A673 (cell line): ENCODE measurements at regions not wholly inside any gene's neighbourhood (a gene's known extent, or its start where the extent isn't known, plus 50 kb on each side); places are given as distances from the start of the nearest gene placed in this dataset.

Experiments used
- BruUV-seq: library from RNA; stranded (reverse); fragments of 400-500 nt; replicated peaks from 2 replicates; lab custom pipeline; 2021; lab: Mats Ljungman, UMichigan
- CTCF ChIA-PET: fragments of 300-600 bp; sonication (Branson Sonifier 250); formaldehyde crosslinking; loops from one replicate; lab custom pipeline; 2022; ENCODE audit warnings: antibody characterized with exemption; lab: Charles Lee
- POLR2A ChIA-PET: fragments of 300-600 bp; sonication (Branson Sonifier 250); formaldehyde crosslinking; loops from one replicate; lab custom pipeline; 2022; ENCODE audit warnings: antibody characterized with exemption; ENCODE audit not compliant: low non-redundant PET; lab: Charles Lee
- DNase-seq: peaks from one replicate; pipeline ENCODE4 v3.0.0-alpha.2; 2015; ENCODE audit warnings: low spot score
- H3K27ac ChIP-seq: fragments of 200-600 bp; sonication (generic); 2 replicates; pipeline ENCODE4 v1.5.1; 2016; ENCODE audit warnings: mixed run types, low read depth, mild to moderate bottlenecking, mixed read lengths, antibody characterized with exemption, low read length; ENCODE audit not compliant: poor library complexity, severe bottlenecking
- H3K27me3 ChIP-seq: fragments of 200-600 bp; sonication (generic); replicated peaks from 2 replicates; pipeline ENCODE4 v1.6.1; 2017; ENCODE audit warnings: mixed run types, low read depth, mild to moderate bottlenecking, mixed read lengths, antibody characterized with exemption, low read length; ENCODE audit not compliant: insufficient read depth, poor library complexity
- H3K36me3 ChIP-seq: fragments of 200-600 bp; sonication (generic); 2 replicates; pipeline ENCODE4 v1.6.1; 2016; ENCODE audit warnings: mixed run types, mild to moderate bottlenecking, mixed read lengths, antibody characterized with exemption, low read length; ENCODE audit not compliant: insufficient read depth, poor library complexity, severe bottlenecking
- H3K4me1 ChIP-seq: fragments of 200-600 bp; sonication (generic); 2 replicates; pipeline ENCODE4 v1.6.1; 2017; ENCODE audit warnings: mixed run types, mild to moderate bottlenecking, mixed read lengths, antibody characterized with exemption, low read length; ENCODE audit not compliant: insufficient read depth, poor library complexity, severe bottlenecking
- H3K4me3 ChIP-seq: fragments of 200-600 bp; sonication (generic); 2 replicates; pipeline ENCODE4 v1.5.1; 2016; ENCODE audit warnings: low read depth, mixed run types, mild to moderate bottlenecking, mixed read lengths, low read length; ENCODE audit not compliant: poor library complexity, severe bottlenecking
- H3K9me3 ChIP-seq: fragments of 200-600 bp; sonication (generic); 2 replicates; pipeline ENCODE4 v1.6.1; 2016; ENCODE audit warnings: mixed run types, low read depth, mild to moderate bottlenecking, mixed read lengths, antibody characterized with exemption, low read length; ENCODE audit not compliant: poor library complexity, severe bottlenecking
- EZH2 ChIP-seq: fragments of 200-600 bp; sonication (generic); IDR thresholded peaks from 2 replicates; pipeline ENCODE4 v1.6.1; 2017; ENCODE audit warnings: borderline replicate concordance, low read depth, mild to moderate bottlenecking, mixed read lengths, antibody characterized with exemption, low read length; ENCODE audit not compliant: poor library complexity, severe bottlenecking
- intact Hi-C: fragments of 100-400 bp; cut with micrococcal nuclease; formaldehyde crosslinking; loops from one replicate; pipeline ENCODE4 v1.10.0; 2022; ENCODE audit not compliant: unreplicated experiment
- TF ChIP-seq, protein P1 (sequence below): fragments of 300-800, 200-600 bp; sonication (generic); conservative IDR thresholded peaks from 2 replicates; pipeline ENCODE4 v1.5.1; 2017; ENCODE audit warnings: low read depth, mild to moderate bottlenecking, antibody characterized with exemption, low read length, moderate library complexity, mixed read lengths

DNA sequence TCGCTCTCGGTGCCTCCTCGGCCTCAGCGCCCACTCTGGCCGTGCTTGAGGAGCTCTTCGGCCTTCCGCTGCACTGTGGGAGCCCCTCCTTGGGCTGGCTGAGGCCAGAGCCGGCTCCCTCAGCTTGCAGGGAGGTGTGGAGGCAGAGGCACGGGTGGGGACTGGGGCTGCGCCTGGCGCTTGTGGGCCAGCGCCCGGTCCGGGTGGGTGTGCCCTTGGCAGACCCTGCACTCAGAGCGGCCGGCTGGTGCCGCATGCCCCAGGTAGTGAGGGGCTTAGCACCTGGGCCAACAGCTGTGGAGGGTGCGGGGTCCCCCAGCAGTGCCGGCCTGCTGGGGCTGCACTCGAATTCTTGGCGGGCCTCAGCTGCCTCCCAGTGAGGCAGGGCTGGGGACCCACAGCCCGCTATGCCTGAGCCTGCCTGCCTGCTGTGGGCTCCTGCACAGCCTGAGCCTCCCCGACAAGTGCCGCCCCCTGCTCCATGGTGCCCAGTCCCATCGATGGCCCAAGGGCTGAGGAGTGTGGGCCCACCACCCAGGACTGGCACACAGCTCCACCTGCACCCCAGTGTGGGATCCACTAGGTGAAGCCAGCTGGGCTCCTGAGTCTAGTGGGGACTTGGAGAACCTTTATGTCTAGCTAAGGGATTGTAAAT is 2085.2 kb upstream of the ACO1 start:
- Histone ChIP-seq H3K27me3 (no peaks in the 10 kb centered on the region), H3K36me3 (no peaks in the 10 kb centered on the region), H3K27ac (no peak overlapping the region), H3K4me1 (no peaks in the 10 kb centered on the region), H3K4me3 (no peak overlapping the region), H3K9me3 (no peaks in the 10 kb centered on the region)
- CTCF ChIA-PET, result no interaction called here
- POLR2A ChIA-PET, result no interaction called here
- DNase-seq, result no peak
- TF ChIP-seq, protein P1, sequence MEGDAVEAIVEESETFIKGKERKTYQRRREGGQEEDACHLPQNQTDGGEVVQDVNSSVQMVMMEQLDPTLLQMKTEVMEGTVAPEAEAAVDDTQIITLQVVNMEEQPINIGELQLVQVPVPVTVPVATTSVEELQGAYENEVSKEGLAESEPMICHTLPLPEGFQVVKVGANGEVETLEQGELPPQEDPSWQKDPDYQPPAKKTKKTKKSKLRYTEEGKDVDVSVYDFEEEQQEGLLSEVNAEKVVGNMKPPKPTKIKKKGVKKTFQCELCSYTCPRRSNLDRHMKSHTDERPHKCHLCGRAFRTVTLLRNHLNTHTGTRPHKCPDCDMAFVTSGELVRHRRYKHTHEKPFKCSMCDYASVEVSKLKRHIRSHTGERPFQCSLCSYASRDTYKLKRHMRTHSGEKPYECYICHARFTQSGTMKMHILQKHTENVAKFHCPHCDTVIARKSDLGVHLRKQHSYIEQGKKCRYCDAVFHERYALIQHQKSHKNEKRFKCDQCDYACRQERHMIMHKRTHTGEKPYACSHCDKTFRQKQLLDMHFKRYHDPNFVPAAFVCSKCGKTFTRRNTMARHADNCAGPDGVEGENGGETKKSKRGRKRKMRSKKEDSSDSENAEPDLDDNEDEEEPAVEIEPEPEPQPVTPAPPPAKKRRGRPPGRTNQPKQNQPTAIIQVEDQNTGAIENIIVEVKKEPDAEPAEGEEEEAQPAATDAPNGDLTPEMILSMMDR, result no peak
- TF ChIP-seq EZH2, result no peak
- no TSS peak for BruUV-seq
- intact Hi-C loops, result no loop called here

DNA sequence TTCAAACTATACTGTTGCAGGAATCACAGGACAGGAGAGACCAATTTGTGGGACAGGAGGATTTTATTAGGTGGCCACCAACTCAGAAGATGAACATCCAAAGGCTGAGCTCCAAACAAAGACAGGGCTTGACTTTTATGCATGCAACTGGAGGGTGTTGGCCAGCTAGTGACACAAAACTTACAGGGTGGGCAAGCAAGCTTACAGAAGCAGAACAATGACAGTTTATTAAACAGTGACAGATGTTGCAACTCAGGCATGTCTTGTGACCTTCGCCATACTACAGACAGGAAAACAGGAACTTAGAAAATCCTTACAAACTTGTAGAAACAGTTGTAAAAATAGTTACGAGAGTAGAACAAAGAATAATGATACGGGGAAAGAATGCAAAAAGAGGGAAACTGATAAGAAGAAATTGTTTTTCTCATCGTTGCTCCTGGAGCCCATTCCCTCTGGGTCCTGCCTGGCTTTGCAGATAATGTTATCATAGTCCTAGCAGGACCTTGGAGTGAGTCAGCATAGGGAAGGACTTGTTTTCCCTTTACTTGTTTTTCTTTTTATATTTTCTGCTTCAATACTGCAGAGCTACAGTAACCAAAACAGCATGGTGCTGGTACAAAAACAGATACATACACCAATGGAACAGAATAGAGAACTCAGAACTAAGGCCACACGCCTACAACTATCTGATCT is 2083.0 kb upstream of the ACO1 start:
- no peaks in the 10 kb centered on the region for H3K36me3 ChIP-seq
- H3K4me3 ChIP-seq, result no peak overlapping the region
- H3K4me1 ChIP-seq, result no peaks in the 10 kb centered on the region
- ChIA-PET CTCF (no interaction called here), POLR2A (no interaction called here)
- TF ChIP-seq EZH2, result no peak
- no peak overlapping the region for H3K27ac ChIP-seq
- no peak for DNase-seq
- H3K9me3 ChIP-seq, result no peaks in the 10 kb centered on the region
- no peaks in the 10 kb centered on the region for H3K27me3 ChIP-seq
- no TSS peak for BruUV-seq
- intact Hi-C loops, result no loop called here

DNA sequence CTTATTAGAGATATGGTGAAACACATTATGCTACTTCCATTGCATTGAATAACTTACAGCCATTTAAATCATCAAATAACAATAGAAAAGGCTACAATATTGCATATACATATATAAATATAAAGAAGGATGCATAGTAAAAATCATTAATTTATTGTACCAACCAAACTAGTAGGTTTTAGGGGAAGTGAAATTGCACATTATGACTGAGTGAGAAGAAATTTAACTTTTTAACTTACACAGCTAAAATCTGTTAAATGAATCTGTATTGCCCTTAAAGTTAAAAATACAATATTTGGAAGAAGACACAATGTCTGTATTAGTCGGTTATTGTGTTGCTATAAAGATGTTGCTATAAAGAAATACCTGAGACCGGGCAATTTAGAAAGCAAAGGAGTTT is 2073.7 kb upstream of the ACO1 start:
- Histone ChIP-seq H3K27ac (no peak overlapping the region), H3K36me3 (no peaks in the 10 kb centered on the region)

More for the DNA sequence above, 2073.7 kb upstream of the ACO1 start:
- POLR2A ChIA-PET, result no interaction called here
- BruUV-seq, result no TSS peak
- intact Hi-C loops, result no loop called here
- CTCF ChIA-PET, result no interaction called here
- TF ChIP-seq EZH2, result no peak
- TF ChIP-seq, protein P1, result no peak
- H3K9me3 ChIP-seq, result no peaks in the 10 kb centered on the region
- no peaks in the 10 kb centered on the region for H3K27me3 ChIP-seq
- no peak overlapping the region for H3K4me3 ChIP-seq
- H3K4me1 ChIP-seq, result no peaks in the 10 kb centered on the region
- no peak for DNase-seq
